Gastrocnemius medialis (tissue), 4 donors: ENCODE measurements at regions not wholly inside any gene's neighbourhood (a gene's known extent, or its start where the extent isn't known, plus 50 kb on each side); places are given as distances from the start of the nearest gene placed in this dataset.

Source experiments
- POLR2A ChIP-seq, 2 donors: fragments of 450-650 bp; IDR thresholded peaks; one replicate each; pipeline ENCODE4 v1.6.1; 2017; ENCODE audit warnings: antibody characterized with exemption in 2 of 2, mild to moderate bottlenecking in 2 of 2, moderate library complexity in 2 of 2
- TF ChIP-seq, protein P1 (sequence below), 5 experiments: fragments of 450-650 bp in 3 of 5; fragments of 200-600 bp in 2 of 5; sonication (generic) in 2 of 5; IDR thresholded peaks in 4 of 5; conservative IDR thresholded peaks in 1 of 5; 1 replicate in 4 of 5; 2 replicates in 1 of 5; pipeline ENCODE4 v1.5.1; 2016 to 2019; ENCODE audit warnings: antibody characterized with exemption in 5 of 5, mild to moderate bottlenecking in 3 of 5, moderate library complexity in 3 of 5

DNA sequence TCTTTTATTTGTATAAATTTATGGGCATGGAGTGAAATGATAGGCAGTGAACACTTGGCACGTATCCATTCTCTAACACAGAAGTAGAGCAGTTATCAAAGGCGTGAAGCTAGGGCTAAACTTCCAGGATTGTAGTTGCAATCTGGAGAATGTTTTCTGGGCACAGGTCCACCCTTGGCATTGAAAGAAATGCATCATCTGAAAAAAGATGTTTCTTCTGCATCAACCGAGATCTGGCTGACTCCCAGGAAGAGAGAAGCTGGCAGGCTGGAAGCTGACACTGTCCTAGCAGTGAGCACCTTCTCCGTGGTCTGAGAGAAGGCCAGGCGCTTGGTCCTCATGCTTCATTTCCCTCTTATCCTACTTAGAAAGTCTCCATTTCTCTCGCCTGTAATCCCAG lies 600.0 kb downstream of the BRD1 start:
- TF ChIP-seq, protein P1, sequence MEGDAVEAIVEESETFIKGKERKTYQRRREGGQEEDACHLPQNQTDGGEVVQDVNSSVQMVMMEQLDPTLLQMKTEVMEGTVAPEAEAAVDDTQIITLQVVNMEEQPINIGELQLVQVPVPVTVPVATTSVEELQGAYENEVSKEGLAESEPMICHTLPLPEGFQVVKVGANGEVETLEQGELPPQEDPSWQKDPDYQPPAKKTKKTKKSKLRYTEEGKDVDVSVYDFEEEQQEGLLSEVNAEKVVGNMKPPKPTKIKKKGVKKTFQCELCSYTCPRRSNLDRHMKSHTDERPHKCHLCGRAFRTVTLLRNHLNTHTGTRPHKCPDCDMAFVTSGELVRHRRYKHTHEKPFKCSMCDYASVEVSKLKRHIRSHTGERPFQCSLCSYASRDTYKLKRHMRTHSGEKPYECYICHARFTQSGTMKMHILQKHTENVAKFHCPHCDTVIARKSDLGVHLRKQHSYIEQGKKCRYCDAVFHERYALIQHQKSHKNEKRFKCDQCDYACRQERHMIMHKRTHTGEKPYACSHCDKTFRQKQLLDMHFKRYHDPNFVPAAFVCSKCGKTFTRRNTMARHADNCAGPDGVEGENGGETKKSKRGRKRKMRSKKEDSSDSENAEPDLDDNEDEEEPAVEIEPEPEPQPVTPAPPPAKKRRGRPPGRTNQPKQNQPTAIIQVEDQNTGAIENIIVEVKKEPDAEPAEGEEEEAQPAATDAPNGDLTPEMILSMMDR (IDR thresholded peaks at IDR 0.05 in 4 of 5, conservative IDR thresholded peaks at IDR 0.05 in 1 of 5): no peak
- TF ChIP-seq POLR2A (IDR thresholded peaks at IDR 0.05): no peak
